Trophoblast cell (in vitro differentiated cells and primary cell): ENCODE measurements at regions not wholly inside any gene's neighbourhood (a gene's known extent, or its start where the extent isn't known, plus 50 kb on each side); places are given as distances from the start of the nearest gene placed in this dataset.

Source experiments
- DNase-seq, 2 donors: peaks; one replicate each; pipeline ENCODE4 v3.0.0-alpha.2; 2016
- H2AFZ ChIP-seq: 2 replicates; pipeline ENCODE4 v1.6.1; 2013; ENCODE audit warnings: low read length, moderate library complexity, mild to moderate bottlenecking; ENCODE audit not compliant: insufficient read depth, poor library complexity
- H2AK5ac ChIP-seq: 2 replicates; pipeline ENCODE4 v1.6.1; 2013; ENCODE audit warnings: mild to moderate bottlenecking, low read length
- H2BK120ac ChIP-seq: 2 replicates; pipeline ENCODE4 v1.6.1; 2013; ENCODE audit warnings: low read length, mild to moderate bottlenecking, moderate library complexity; ENCODE audit not compliant: insufficient read depth, poor library complexity
- H2BK12ac ChIP-seq: 2 replicates; pipeline ENCODE4 v1.6.1; 2013; ENCODE audit warnings: mild to moderate bottlenecking, low read length, moderate library complexity
- H2BK5ac ChIP-seq: 2 replicates; pipeline ENCODE4 v1.6.1; 2013; ENCODE audit warnings: low read length, low read depth, moderate library complexity, mild to moderate bottlenecking; ENCODE audit not compliant: poor library complexity
- H3K14ac ChIP-seq: 2 replicates; pipeline ENCODE4 v1.6.1; 2013; ENCODE audit warnings: mild to moderate bottlenecking, low read length
- H3K18ac ChIP-seq: 2 replicates; pipeline ENCODE4 v1.6.1; 2013; ENCODE audit warnings: mild to moderate bottlenecking, low read length
- H3K23ac ChIP-seq: 2 replicates; pipeline ENCODE4 v1.6.1; 2013; ENCODE audit warnings: low read length
- H3K27ac ChIP-seq: 2 replicates; pipeline ENCODE4 v1.5.1; 2013; ENCODE audit warnings: low read depth, mild to moderate bottlenecking, inconsistent platforms, low read length, moderate library complexity
- H3K27me3 ChIP-seq: 2 replicates; pipeline ENCODE4 v1.6.1; 2013; ENCODE audit warnings: inconsistent platforms, mild to moderate bottlenecking, low read length, moderate library complexity; ENCODE audit not compliant: insufficient read depth
- H3K36me3 ChIP-seq, 2 experiments: 1 replicate in 1 of 2; 2 replicates in 1 of 2; pipeline ENCODE4 v1.6.1; 2013; ENCODE audit warnings: low read length in 2 of 2, mild to moderate bottlenecking in 2 of 2, moderate library complexity in 1 of 2; ENCODE audit not compliant: insufficient read depth in 2 of 2, control insufficient read depth in 1 of 2
- H3K4ac ChIP-seq: 2 replicates; pipeline ENCODE4 v1.6.1; 2013; ENCODE audit warnings: low read depth, mild to moderate bottlenecking, low read length, moderate library complexity
- H3K4me1 ChIP-seq, 2 experiments: 1 replicate in 1 of 2; 2 replicates in 1 of 2; pipeline ENCODE4 v1.6.1; 2013; ENCODE audit warnings: low read length in 2 of 2, mild to moderate bottlenecking in 2 of 2, moderate library complexity in 1 of 2; ENCODE audit not compliant: insufficient read depth in 2 of 2, control insufficient read depth in 1 of 2
- H3K4me2 ChIP-seq: 2 replicates; pipeline ENCODE4 v1.6.1; 2013; ENCODE audit warnings: inconsistent platforms, mild to moderate bottlenecking, low read length, moderate library complexity
- H3K4me3 ChIP-seq: 2 replicates; pipeline ENCODE4 v1.5.1; 2013; ENCODE audit warnings: mild to moderate bottlenecking, low read depth, low read length, inconsistent platforms
- H3K79me1 ChIP-seq: one replicate; pipeline ENCODE4 v1.6.1; 2013; ENCODE audit warnings: low read length
- H3K79me2 ChIP-seq: 2 replicates; pipeline ENCODE4 v1.6.1; 2013; ENCODE audit warnings: low read length, mild to moderate bottlenecking; ENCODE audit not compliant: control insufficient read depth, insufficient read depth, poor library complexity
- H3K9ac ChIP-seq: 2 replicates; pipeline ENCODE4 v1.6.1; 2013; ENCODE audit warnings: mild to moderate bottlenecking, low read length
- H3K9me3 ChIP-seq: 2 replicates; pipeline ENCODE4 v1.6.1; 2013; ENCODE audit warnings: low read depth, mild to moderate bottlenecking, control low read depth, inconsistent platforms, low read length; ENCODE audit not compliant: insufficient read depth
- H4K12ac ChIP-seq: 2 replicates; pipeline ENCODE4 v1.6.1; 2013; ENCODE audit warnings: low read depth, mild to moderate bottlenecking, low read length, moderate library complexity
- H4K8ac ChIP-seq: 2 replicates; pipeline ENCODE4 v1.6.1; 2013; ENCODE audit warnings: low read depth, mild to moderate bottlenecking, low read length, moderate library complexity
- H4K91ac ChIP-seq: one replicate; pipeline ENCODE4 v1.6.1; 2013; ENCODE audit warnings: low read depth, mild to moderate bottlenecking, low read length, moderate library complexity
- WGBS: extraction: QIAGEN DNeasy Blood & Tissue Kit; methylation state at CpG from one replicate; pipeline ENCODE4 v1.1.7; 2013; ENCODE audit warnings: missing lambda C conversion rate; ENCODE audit not compliant: insufficient read length, insufficient coverage; ENCODE audit errors: extremely low coverage; 5-methylcytosine and 5-hydroxymethylcytosine counted together

- no peak overlapping the region for H4K8ac ChIP-seq
- no peaks in the 10 kb centered on the region for H3K36me3 ChIP-seq
- H2AFZ ChIP-seq, result no peak overlapping the region
- no peak overlapping the region for H2AK5ac ChIP-seq
- no peak overlapping the region for H3K4me3 ChIP-seq
- H2BK12ac ChIP-seq, result no peak overlapping the region
- no peaks in the 10 kb centered on the region for H3K9me3 ChIP-seq
- no peaks in the 10 kb centered on the region for H3K4me1 ChIP-seq
- H3K18ac ChIP-seq, result no peak overlapping the region
- no peak overlapping the region for H3K4me2 ChIP-seq
- H3K79me1 ChIP-seq, result no peaks in the 10 kb centered on the region
- no peaks in the 10 kb centered on the region for H3K27me3 ChIP-seq
- H3K23ac ChIP-seq, result no peak overlapping the region
- H4K12ac ChIP-seq, result no peak overlapping the region
- no peak overlapping the region for H3K14ac ChIP-seq
- H3K9ac ChIP-seq, result no peak overlapping the region
- H2BK5ac ChIP-seq, result no peak overlapping the region
- H2BK120ac ChIP-seq, result no peak overlapping the region
- H4K91ac ChIP-seq, result no peak overlapping the region
- H3K27ac ChIP-seq, result no peak overlapping the region
- no peaks in the 10 kb centered on the region for H3K79me2 ChIP-seq
- no CpG with 5 or more reads among the region's 12 CpGs for WGBS
- no peak for DNase-seq
- H3K4ac ChIP-seq, result no peak overlapping the region
These were observed 1394.3 kb downstream of the TBC1D22A start for GRCh38 chr22:48156603-48157355.

DNA sequence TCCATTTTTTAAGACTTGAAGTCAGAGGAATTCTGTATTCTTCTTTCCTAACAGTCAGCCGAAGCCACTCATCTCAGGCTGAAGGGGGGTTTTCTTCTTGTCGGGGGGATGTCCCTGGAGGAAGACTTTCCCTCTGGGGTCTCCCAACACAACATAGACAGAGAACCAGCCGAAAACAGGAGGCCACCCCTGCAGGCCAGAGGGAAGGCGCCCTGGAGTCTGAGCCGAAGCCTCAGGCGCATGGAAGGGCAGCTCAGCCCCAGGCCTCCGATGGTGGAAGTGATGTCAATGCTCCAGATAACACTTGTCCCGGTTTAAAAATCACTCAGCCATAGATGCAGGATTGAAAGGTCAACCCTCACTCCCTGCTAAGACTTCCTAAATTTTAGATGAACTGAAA is 1393.0 kb downstream of the TBC1D22A start:
- no peak overlapping the region for H3K23ac ChIP-seq
- H3K4me1 ChIP-seq, result no peaks in the 10 kb centered on the region
- no peak overlapping the region for H4K12ac ChIP-seq
- no peak overlapping the region for H3K18ac ChIP-seq
- no peaks in the 10 kb centered on the region for H3K79me1 ChIP-seq
- H3K9ac ChIP-seq, result no peak overlapping the region
- H3K36me3 ChIP-seq, result no peaks in the 10 kb centered on the region
- no peak overlapping the region for H2AFZ ChIP-seq
- no peak overlapping the region for H4K8ac ChIP-seq
- H3K27me3 ChIP-seq, result no peaks in the 10 kb centered on the region
- no peak overlapping the region for H2BK5ac ChIP-seq
- H4K91ac ChIP-seq, result no peak overlapping the region
- H3K27ac ChIP-seq, result no peak overlapping the region
- no peak overlapping the region for H2AK5ac ChIP-seq
- H3K4me2 ChIP-seq, result no peak overlapping the region
- H3K79me2 ChIP-seq, result no peaks in the 10 kb centered on the region
- no peak overlapping the region for H3K4me3 ChIP-seq
- H3K9me3 ChIP-seq, result no peaks in the 10 kb centered on the region
- no peak overlapping the region for H2BK120ac ChIP-seq
- WGBS, result no CpG with 5 or more reads among the region's 8 CpGs
- no peak overlapping the region for H3K4ac ChIP-seq
- H3K14ac ChIP-seq, result no peak overlapping the region
- H2BK12ac ChIP-seq, result no peak overlapping the region
- DNase-seq, result no peak

- Histone ChIP-seq H3K4me2 (no peak overlapping the region), H2BK120ac (no peak overlapping the region), H4K91ac (no peak overlapping the region), H3K4me1 (no peaks in the 10 kb centered on the region), H3K23ac (no peak overlapping the region), H3K27ac (no peak overlapping the region), H3K36me3 (no peaks in the 10 kb centered on the region), H3K79me2 (no peaks in the 10 kb centered on the region), H3K27me3 (no peaks in the 10 kb centered on the region), H3K14ac (no peak overlapping the region), H4K8ac (no peak overlapping the region), H3K4me3 (no peak overlapping the region), H4K12ac (no peak overlapping the region), H2BK5ac (no peak overlapping the region), H2AFZ (no peak overlapping the region), H2AK5ac (no peak overlapping the region), H3K4ac (no peak overlapping the region), H3K18ac (no peak overlapping the region), H3K9me3 (no peaks in the 10 kb centered on the region), H3K9ac (no peak overlapping the region), H2BK12ac (no peak overlapping the region), H3K79me1 (no peaks in the 10 kb centered on the region)
- WGBS, result no CpG with 5 or more reads among the region's 8 CpGs
- no peak for DNase-seq
These were observed 1392.4 kb downstream of the TBC1D22A start for GRCh38 chr22:48154943-48155240.

DNA sequence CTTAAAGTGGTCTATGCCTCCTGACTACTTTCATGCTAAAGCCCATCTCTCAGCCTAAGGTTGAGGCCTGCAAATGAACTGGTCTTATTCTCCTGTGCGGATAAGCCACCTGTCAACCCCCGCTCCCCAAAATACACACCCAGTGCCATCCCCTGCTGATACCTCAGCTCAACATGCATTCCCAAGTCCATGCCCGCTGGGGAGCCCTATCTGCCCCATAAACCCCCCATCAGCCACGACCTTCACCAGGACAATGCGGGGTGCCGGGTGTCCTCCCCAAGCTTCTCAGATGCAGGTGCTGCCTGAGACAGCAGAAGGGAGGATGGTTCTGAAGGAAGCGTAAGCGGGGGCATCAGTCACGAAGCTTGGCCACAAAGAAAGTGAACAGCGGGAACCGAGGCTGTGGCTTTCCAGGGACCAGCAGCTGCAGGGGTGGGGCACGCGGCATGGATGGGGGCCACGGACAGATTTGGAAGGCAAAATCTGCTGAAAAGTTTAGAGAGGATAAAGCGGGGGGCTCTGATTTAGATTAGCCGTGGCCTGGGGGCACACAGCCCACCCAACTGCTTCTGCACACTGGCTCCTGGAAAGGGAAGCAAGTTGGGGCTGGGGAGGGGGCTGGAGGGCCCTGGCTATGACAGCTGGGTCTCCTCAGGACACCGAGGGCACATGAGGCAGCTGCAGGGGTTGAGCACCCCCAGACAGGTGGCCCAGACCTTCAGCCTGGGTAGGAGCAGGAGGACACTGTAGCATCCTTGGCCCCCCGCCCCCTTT is 1391.9 kb downstream of the TBC1D22A start:
- H3K27ac ChIP-seq, result no peak overlapping the region
- no peak overlapping the region for H3K4ac ChIP-seq
- H3K4me1 ChIP-seq, result no peaks in the 10 kb centered on the region
- no peaks in the 10 kb centered on the region for H3K36me3 ChIP-seq
- H4K8ac ChIP-seq, result no peak overlapping the region
- H3K4me2 ChIP-seq, result no peak overlapping the region
- no peaks in the 10 kb centered on the region for H3K27me3 ChIP-seq
- H3K14ac ChIP-seq, result no peak overlapping the region
- no peak for DNase-seq
- no peaks in the 10 kb centered on the region for H3K9me3 ChIP-seq
- no peaks in the 10 kb centered on the region for H3K79me1 ChIP-seq
- H2AK5ac ChIP-seq, result no peak overlapping the region
- no CpG with 5 or more reads among the region's 18 CpGs for WGBS
- H4K91ac ChIP-seq, result no peak overlapping the region
- H3K79me2 ChIP-seq, result no peaks in the 10 kb centered on the region
- no peak overlapping the region for H2BK120ac ChIP-seq
- H3K23ac ChIP-seq, result no peak overlapping the region
- no peak overlapping the region for H2BK12ac ChIP-seq
- no peak overlapping the region for H4K12ac ChIP-seq
- H3K18ac ChIP-seq, result no peak overlapping the region
- H2AFZ ChIP-seq, result no peak overlapping the region
- H3K4me3 ChIP-seq, result no peak overlapping the region
- H2BK5ac ChIP-seq, result no peak overlapping the region
- H3K9ac ChIP-seq, result no peak overlapping the region
